ENCODE measurements at regions not wholly inside any gene's neighbourhood (a gene's known extent, or its start where the extent isn't known, plus 50 kb on each side); places are given as distances from the start of the nearest gene placed in this dataset.

DNA sequence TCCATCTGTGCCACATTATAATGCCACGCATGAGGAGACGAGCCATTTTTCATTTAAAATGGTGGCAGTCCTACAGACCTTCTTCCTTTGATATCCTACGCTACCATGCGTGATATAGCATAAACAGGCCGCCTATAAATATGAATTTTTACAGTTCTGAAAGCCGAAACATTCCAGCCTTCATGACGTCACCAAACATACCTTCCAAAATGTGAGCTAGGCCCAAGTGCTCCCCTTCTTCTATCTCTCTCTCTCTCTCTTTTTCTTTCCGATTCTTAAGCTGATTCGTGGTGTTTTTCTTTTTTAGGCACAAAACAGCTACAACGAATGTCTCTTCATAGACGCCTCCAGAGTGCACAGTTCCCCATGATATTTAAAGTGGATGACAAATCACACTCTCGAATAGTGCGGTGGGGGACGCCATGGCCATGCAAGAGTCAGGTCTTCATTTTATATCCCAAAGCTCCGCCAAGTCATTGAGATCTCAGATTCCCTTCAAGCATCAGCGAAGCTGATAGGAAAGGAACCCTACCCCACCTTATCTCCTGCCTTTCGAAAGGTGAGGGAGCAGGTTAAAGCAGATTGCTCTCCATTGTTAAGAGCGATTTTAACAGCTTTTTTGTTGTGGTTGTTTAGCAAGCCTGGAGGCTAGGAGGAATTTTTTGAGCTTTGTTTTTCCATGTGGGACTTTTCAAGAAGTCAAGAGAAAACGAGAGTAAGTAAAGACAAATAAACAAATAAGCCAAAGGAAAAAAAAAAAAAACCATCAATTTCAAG lies 436.3 kb downstream of the CMPK2 start:
- no peak for TF ChIP-seq EZH2 (IDR thresholded peaks at IDR 0.05)
- Histone ChIP-seq H4K20me1 (ENCODE audit: low read depth) (no peaks in the 10 kb centered on the region), H3K4me2 (no peak overlapping the region), H3K79me2 (ENCODE audit: low read depth) (no peaks in the 10 kb centered on the region), H3K9me3 (ENCODE audit: low read depth) (no peaks in the 10 kb centered on the region), H3K27me3 (no peaks in the 10 kb centered on the region), H3F3A (ENCODE audit: low read depth) (no peaks in the 10 kb centered on the region), H3K4me1 (peaks cover 8% of the 10 kb centered on the region), H3K9ac (no peak overlapping the region), H3K4me3 (no peak overlapping the region), H3K36me3 (no peaks in the 10 kb centered on the region), H2AFZ (replicated peaks) (no peak overlapping the region), H3K27ac (no peak overlapping the region)
- peaks cover 6% of the 10 kb centered on the region for H3K4me1 Mint-ChIP-seq
- H3K27me3 Mint-ChIP-seq (ENCODE audit: insufficient read depth, low read depth), result no peaks in the 10 kb centered on the region
- no peak overlapping the region for H3K27ac Mint-ChIP-seq
- DNase-seq (ENCODE audit: low spot score), result no peak
- H3K4me3 Mint-ChIP-seq, result no peak overlapping the region
- peaks cover 13% of the 10 kb centered on the region for H3K9me3 Mint-ChIP-seq
- H3K36me3 Mint-ChIP-seq, result peaks cover 3% of the 10 kb centered on the region

DNA sequence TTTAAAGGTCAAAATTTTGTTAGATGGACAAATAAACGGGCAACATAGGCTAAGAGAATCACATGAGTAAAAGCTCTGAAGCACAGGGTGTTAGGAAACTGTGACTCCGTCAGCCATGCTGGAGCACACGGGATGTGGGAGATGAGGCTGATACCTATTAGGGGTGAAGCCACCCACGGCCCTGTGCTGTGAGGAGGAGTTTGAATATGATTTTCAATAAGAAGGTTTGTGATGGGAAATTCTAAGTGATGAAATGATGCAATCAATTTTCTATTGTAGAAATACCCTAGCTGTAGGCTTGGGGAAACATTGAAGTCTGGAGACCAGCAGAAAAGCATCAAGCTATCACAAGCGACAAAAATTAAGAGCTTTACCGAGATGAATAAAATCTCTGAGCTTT lies 431.3 kb downstream of the CMPK2 start:
- Histone ChIP-seq H3K36me3 (no peaks in the 10 kb centered on the region), H3K9me3 (ENCODE audit: low read depth) (no peaks in the 10 kb centered on the region), H3K9ac (no peak overlapping the region), H3K4me2 (no peak overlapping the region), H2AFZ (replicated peaks) (no peak overlapping the region), H4K20me1 (ENCODE audit: low read depth) (no peaks in the 10 kb centered on the region), H3K27ac (no peak overlapping the region), H3K79me2 (ENCODE audit: low read depth) (no peaks in the 10 kb centered on the region), H3F3A (ENCODE audit: low read depth) (no peaks in the 10 kb centered on the region), H3K27me3 (no peaks in the 10 kb centered on the region), H3K4me3 (no peak overlapping the region), H3K4me1 (no peaks in the 10 kb centered on the region)
- H3K27me3 Mint-ChIP-seq (ENCODE audit: insufficient read depth, low read depth), result no peaks in the 10 kb centered on the region
- TF ChIP-seq, protein P1, sequence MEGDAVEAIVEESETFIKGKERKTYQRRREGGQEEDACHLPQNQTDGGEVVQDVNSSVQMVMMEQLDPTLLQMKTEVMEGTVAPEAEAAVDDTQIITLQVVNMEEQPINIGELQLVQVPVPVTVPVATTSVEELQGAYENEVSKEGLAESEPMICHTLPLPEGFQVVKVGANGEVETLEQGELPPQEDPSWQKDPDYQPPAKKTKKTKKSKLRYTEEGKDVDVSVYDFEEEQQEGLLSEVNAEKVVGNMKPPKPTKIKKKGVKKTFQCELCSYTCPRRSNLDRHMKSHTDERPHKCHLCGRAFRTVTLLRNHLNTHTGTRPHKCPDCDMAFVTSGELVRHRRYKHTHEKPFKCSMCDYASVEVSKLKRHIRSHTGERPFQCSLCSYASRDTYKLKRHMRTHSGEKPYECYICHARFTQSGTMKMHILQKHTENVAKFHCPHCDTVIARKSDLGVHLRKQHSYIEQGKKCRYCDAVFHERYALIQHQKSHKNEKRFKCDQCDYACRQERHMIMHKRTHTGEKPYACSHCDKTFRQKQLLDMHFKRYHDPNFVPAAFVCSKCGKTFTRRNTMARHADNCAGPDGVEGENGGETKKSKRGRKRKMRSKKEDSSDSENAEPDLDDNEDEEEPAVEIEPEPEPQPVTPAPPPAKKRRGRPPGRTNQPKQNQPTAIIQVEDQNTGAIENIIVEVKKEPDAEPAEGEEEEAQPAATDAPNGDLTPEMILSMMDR (IDR thresholded peaks at IDR 0.05), result no peak
- TF ChIP-seq EZH2phosphoT487 (IDR thresholded peaks at IDR 0.05), result no peak
- no peak for TF ChIP-seq EZH2 (IDR thresholded peaks at IDR 0.05)
- no peaks in the 10 kb centered on the region for H3K4me1 Mint-ChIP-seq
- no peaks in the 10 kb centered on the region for H3K36me3 Mint-ChIP-seq
- H3K9me3 Mint-ChIP-seq, result peaks cover 8% of the 10 kb centered on the region
- DNase-seq (ENCODE audit: low spot score), result no peak
- no peak overlapping the region for H3K27ac Mint-ChIP-seq
- H3K4me3 Mint-ChIP-seq, result no peak overlapping the region

DNA sequence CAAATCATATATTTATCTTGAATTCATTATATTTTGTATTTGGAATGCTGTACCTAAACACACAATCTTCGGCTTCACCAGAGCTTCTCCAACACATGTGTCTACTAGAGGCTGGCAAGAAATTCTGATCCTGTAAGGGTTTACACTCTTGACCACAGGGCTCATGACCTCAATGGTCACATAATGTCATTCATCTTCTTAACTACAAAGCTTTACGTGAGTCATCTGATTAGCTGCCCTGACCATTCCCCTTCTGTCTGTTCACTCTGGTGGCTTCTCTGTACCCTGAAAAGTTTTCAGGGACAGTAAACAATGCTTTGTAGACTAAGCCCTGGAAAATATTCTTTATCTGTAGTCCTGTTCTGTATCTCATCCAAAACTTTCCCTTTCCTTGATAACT lies 423.9 kb downstream of the CMPK2 start:
- TF ChIP-seq EZH2 (IDR thresholded peaks at IDR 0.05), result no peak
- no peak for TF ChIP-seq EZH2phosphoT487 (IDR thresholded peaks at IDR 0.05)
- TF ChIP-seq, protein P1 (IDR thresholded peaks at IDR 0.05), result no peak
- no peaks in the 10 kb centered on the region for H3K9me3 ChIP-seq (ENCODE audit: low read depth)
- no peak overlapping the region for H2AFZ ChIP-seq (replicated peaks)
- H3K4me3 ChIP-seq, result no peak overlapping the region
- no peaks in the 10 kb centered on the region for H3K9me3 Mint-ChIP-seq
- H3K4me2 ChIP-seq, result no peak overlapping the region
- H3K27me3 Mint-ChIP-seq (ENCODE audit: insufficient read depth, low read depth), result peaks cover 3% of the 10 kb centered on the region
- H3K4me3 Mint-ChIP-seq, result no peak overlapping the region
- DNase-seq (ENCODE audit: low spot score), result no peak
- H3K36me3 ChIP-seq, result no peaks in the 10 kb centered on the region
- no peaks in the 10 kb centered on the region for H3K79me2 ChIP-seq (ENCODE audit: low read depth)
- no peak overlapping the region for H3K9ac ChIP-seq
- no peak overlapping the region for H3K27ac ChIP-seq
- no peaks in the 10 kb centered on the region for H3K4me1 ChIP-seq
- H3K4me1 Mint-ChIP-seq, result peaks cover 18% of the 10 kb centered on the region
- H3K27ac Mint-ChIP-seq, result no peak overlapping the region
- no peaks in the 10 kb centered on the region for H3K27me3 ChIP-seq
- H3K36me3 Mint-ChIP-seq, result no peaks in the 10 kb centered on the region
- H3F3A ChIP-seq (ENCODE audit: low read depth), result no peaks in the 10 kb centered on the region
- no peaks in the 10 kb centered on the region for H4K20me1 ChIP-seq (ENCODE audit: low read depth)

DNA sequence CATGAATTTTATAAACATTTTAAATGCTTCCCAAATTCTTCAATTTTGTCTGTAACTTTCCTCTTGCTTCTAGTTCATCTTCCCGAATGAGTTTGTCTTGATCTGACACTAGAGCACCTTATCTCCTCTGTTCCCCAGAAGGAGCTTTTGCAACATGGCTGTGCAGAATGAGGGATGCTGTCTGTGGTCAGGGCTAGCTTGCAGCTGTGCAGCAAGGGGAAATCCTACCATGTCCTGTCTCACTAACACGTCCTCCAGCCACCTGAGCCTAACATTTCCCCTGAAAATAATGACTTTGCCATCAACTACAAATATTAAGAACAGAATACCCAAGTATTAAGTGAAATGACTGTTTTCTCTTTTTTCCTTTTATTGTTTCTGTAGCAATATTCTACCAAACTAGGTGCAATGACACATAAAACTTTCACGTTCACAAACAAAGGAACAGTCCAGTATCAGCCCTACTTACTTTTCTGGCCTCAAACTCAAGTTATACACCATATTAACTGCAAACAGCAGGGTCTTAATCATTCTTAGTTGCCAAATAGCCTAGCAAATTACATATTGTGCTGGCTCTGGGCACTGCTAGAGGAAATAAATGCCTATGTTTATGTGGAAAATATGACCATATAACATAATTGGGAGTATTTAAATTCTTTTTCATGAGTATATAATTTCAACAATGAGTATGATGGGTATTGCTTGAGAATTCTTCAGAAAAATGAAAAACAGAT lies 423.3 kb downstream of the CMPK2 start:
- peaks cover 3% of the 10 kb centered on the region for H3K27me3 Mint-ChIP-seq (ENCODE audit: insufficient read depth, low read depth)
- no peaks in the 10 kb centered on the region for H3K9me3 Mint-ChIP-seq
- no peaks in the 10 kb centered on the region for H3K79me2 ChIP-seq (ENCODE audit: low read depth)
- H3K9me3 ChIP-seq (ENCODE audit: low read depth), result no peaks in the 10 kb centered on the region
- no peaks in the 10 kb centered on the region for H3F3A ChIP-seq (ENCODE audit: low read depth)
- no peak overlapping the region for H3K4me3 ChIP-seq
- TF ChIP-seq EZH2 (IDR thresholded peaks at IDR 0.05) (no peak), EZH2phosphoT487 (IDR thresholded peaks at IDR 0.05) (no peak)
- TF ChIP-seq, protein P1 (IDR thresholded peaks at IDR 0.05), result no peak
- H3K4me1 Mint-ChIP-seq, result peaks cover 24% of the 10 kb centered on the region
- no peaks in the 10 kb centered on the region for H3K36me3 ChIP-seq
- H3K27ac ChIP-seq, result no peak overlapping the region
- no peaks in the 10 kb centered on the region for H3K36me3 Mint-ChIP-seq
- H3K27me3 ChIP-seq, result no peaks in the 10 kb centered on the region
- no peak overlapping the region for H3K27ac Mint-ChIP-seq
- no peak overlapping the region for H3K9ac ChIP-seq
- no peak overlapping the region for H3K4me2 ChIP-seq
- H3K4me1 ChIP-seq, result no peaks in the 10 kb centered on the region
- no peak overlapping the region for H2AFZ ChIP-seq (replicated peaks)
- no peaks in the 10 kb centered on the region for H4K20me1 ChIP-seq (ENCODE audit: low read depth)
- H3K4me3 Mint-ChIP-seq, result no peak overlapping the region
- DNase-seq (ENCODE audit: low spot score), result no peak

All from neural progenitor cell (in vitro differentiated cells).